Neural cell (in vitro differentiated cells): ENCODE measurements at regions not wholly inside any gene's neighbourhood (a gene's known extent, or its start where the extent isn't known, plus 50 kb on each side); places are given as distances from the start of the nearest gene placed in this dataset.

Experiments
- H2AFZ ChIP-seq: fragments of 200-600, 300-800 bp; sonication (generic), shearing (Covaris generic); 2 replicates; pipeline ENCODE4 v1.6.0; 2014; ENCODE audit warnings: low read depth, mild to moderate bottlenecking, antibody characterized with exemption, low read length, moderate library complexity
- H3F3A ChIP-seq: fragments of 200-600 bp; shearing (Covaris generic); 2 replicates; pipeline ENCODE4 v1.6.1; 2016; ENCODE audit warnings: mild to moderate bottlenecking, moderate library complexity, mixed read lengths, antibody characterized with exemption, low read length; ENCODE audit not compliant: insufficient read depth, poor library complexity, severe bottlenecking
- H3K27ac ChIP-seq: fragments of 200-600, 300-800 bp; sonication (generic), shearing (Covaris generic); 2 replicates; pipeline ENCODE4 v1.5.1; 2014; ENCODE audit warnings: mild to moderate bottlenecking, low read length, moderate library complexity
- H3K27me3 ChIP-seq: fragments of 300-800, 200-600 bp; sonication (generic), shearing (Covaris generic); 2 replicates; pipeline ENCODE4 v1.6.0; 2014; ENCODE audit warnings: mild to moderate bottlenecking, low read depth, low read length, moderate library complexity; ENCODE audit not compliant: insufficient read depth
- H3K36me3 ChIP-seq: fragments of 300-800, 200-600 bp; sonication (generic), shearing (Covaris generic); 2 replicates; pipeline ENCODE4 v1.5.1; 2014; ENCODE audit warnings: mild to moderate bottlenecking, antibody characterized with exemption, low read length, moderate library complexity; ENCODE audit not compliant: insufficient read depth
- H3K4me2 ChIP-seq: fragments of 300-800, 200-600 bp; sonication (generic), shearing (Covaris generic); 2 replicates; pipeline ENCODE4 v1.6.0; 2014; ENCODE audit warnings: mild to moderate bottlenecking, low read length
- H3K4me3 ChIP-seq: fragments of 300-800, 200-600 bp; sonication (generic), shearing (Covaris generic); 2 replicates; pipeline ENCODE4 v1.5.1; 2014; ENCODE audit warnings: mild to moderate bottlenecking, low read length, moderate library complexity
- H3K79me2 ChIP-seq: fragments of 200-600 bp; shearing (Covaris generic); replicated peaks from 2 replicates; pipeline ENCODE4 v1.6.0; 2014; ENCODE audit warnings: mild to moderate bottlenecking, low read length, moderate library complexity; ENCODE audit not compliant: insufficient read depth
- H3K9ac ChIP-seq: fragments of 300-800, 200-600 bp; sonication (generic), shearing (Covaris generic); 2 replicates; pipeline ENCODE4 v1.6.1; 2016; ENCODE audit warnings: mild to moderate bottlenecking, low read length, mixed read lengths
- H3K9me2 ChIP-seq: fragments of 200-600 bp; shearing (Covaris generic); 2 replicates; pipeline ENCODE4 v1.6.1; 2016; ENCODE audit warnings: mild to moderate bottlenecking, low read length, mixed read lengths; ENCODE audit not compliant: insufficient read depth
- H3K9me3 ChIP-seq: fragments of 200-600, 300-800 bp; sonication (generic), shearing (Covaris generic); 2 replicates; pipeline ENCODE4 v1.6.1; 2016; ENCODE audit warnings: mild to moderate bottlenecking, mixed run types, low read length, moderate library complexity, mixed read lengths
- H4K20me1 ChIP-seq: fragments of 200-600 bp; shearing (Covaris generic); 2 replicates; pipeline ENCODE4 v1.6.1; 2016; ENCODE audit warnings: mild to moderate bottlenecking, mixed run types; ENCODE audit not compliant: insufficient read depth
- CTCF ChIP-seq: fragments of 450-650 bp; IDR thresholded peaks from 2 replicates; pipeline ENCODE4 v1.5.1; 2014; ENCODE audit warnings: antibody characterized with exemption, mild to moderate bottlenecking, moderate library complexity; ENCODE audit not compliant: poor library complexity, severe bottlenecking
- EP300 ChIP-seq: fragments of 450-650 bp; conservative IDR thresholded peaks from 2 replicates; pipeline ENCODE4 v1.6.1; 2014; ENCODE audit warnings: antibody characterized with exemption, mild to moderate bottlenecking, moderate library complexity; ENCODE audit not compliant: poor library complexity, severe bottlenecking
- EZH2 ChIP-seq: fragments of 200-600, 300-800 bp; shearing (Covaris generic), sonication (generic); IDR thresholded peaks from 2 replicates; pipeline ENCODE4 v1.6.1; 2014; ENCODE audit warnings: antibody characterized with exemption, low read length, borderline replicate concordance, mild to moderate bottlenecking; ENCODE audit not compliant: insufficient read depth, poor library complexity, severe bottlenecking
- MXI1 ChIP-seq: fragments of 450-650 bp; conservative IDR thresholded peaks from 2 replicates; pipeline ENCODE4 v1.6.1; 2014; ENCODE audit warnings: antibody characterized with exemption, mild to moderate bottlenecking; ENCODE audit not compliant: poor library complexity, severe bottlenecking
- POLR2AphosphoS5 ChIP-seq: IDR thresholded peaks from 2 replicates; pipeline ENCODE4 v1.6.1; 2012
- RAD21 ChIP-seq: fragments of 450-650 bp; conservative IDR thresholded peaks from 2 replicates; pipeline ENCODE4 v1.6.1; 2014; ENCODE audit warnings: antibody characterized with exemption, mild to moderate bottlenecking, moderate library complexity
- REST ChIP-seq: IDR thresholded peaks from 2 replicates; pipeline ENCODE4 v1.6.1; 2012; ENCODE audit warnings: borderline replicate concordance
- SMC3 ChIP-seq: fragments of 450-650 bp; conservative IDR thresholded peaks from 2 replicates; pipeline ENCODE4 v1.6.1; 2014; ENCODE audit warnings: antibody characterized with exemption, mild to moderate bottlenecking, moderate library complexity; ENCODE audit not compliant: poor library complexity
- TAF1 ChIP-seq: IDR thresholded peaks from 2 replicates; pipeline ENCODE4 v1.6.1; 2012; ENCODE audit warnings: low read depth

GRCh38 chr17:34156741-34157589, 98.1 kb upstream of the CCL2 start:
- peak overlapping the region; percentile 57 for H3K4me2 ChIP-seq
- peak overlapping the region; percentile 71 for H3K4me3 ChIP-seq
- H3K9me2 ChIP-seq = no peaks in the 10 kb centered on the region
- no peaks in the 10 kb centered on the region for H3K79me2 ChIP-seq
- H4K20me1 ChIP-seq = no peaks in the 10 kb centered on the region
- H3K36me3 ChIP-seq = no peaks in the 10 kb centered on the region
- no peaks in the 10 kb centered on the region for H3F3A ChIP-seq
- no peak overlapping the region for H3K27ac ChIP-seq
- TF ChIP-seq POLR2AphosphoS5 (no peak), TAF1 (no peak), SMC3 (no peak), EP300 (no peak)
- no peaks in the 10 kb centered on the region for H3K9me3 ChIP-seq
- peaks cover 28% of the 10 kb centered on the region for H3K27me3 ChIP-seq
- H2AFZ ChIP-seq = peak overlapping the region; percentile 53
- H3K9ac ChIP-seq = peak overlapping the region; percentile 68

- H3K9ac ChIP-seq = no peak overlapping the region
- H2AFZ ChIP-seq = no peak overlapping the region
- H3K9me3 ChIP-seq = no peaks in the 10 kb centered on the region
- H3K4me2 ChIP-seq = no peak overlapping the region
- H4K20me1 ChIP-seq = no peaks in the 10 kb centered on the region
- H3K27me3 ChIP-seq = peaks cover 18% of the 10 kb centered on the region
- no peaks in the 10 kb centered on the region for H3F3A ChIP-seq
- no peak overlapping the region for H3K4me3 ChIP-seq
- H3K36me3 ChIP-seq = no peaks in the 10 kb centered on the region
- TF ChIP-seq REST (no peak), POLR2AphosphoS5 (no peak), TAF1 (no peak), EZH2 (no peak), CTCF (no peak), SMC3 (no peak), RAD21 (no peak), MXI1 (no peak), EP300 (no peak)
- H3K79me2 ChIP-seq = no peaks in the 10 kb centered on the region
- H3K9me2 ChIP-seq = no peaks in the 10 kb centered on the region
- no peak overlapping the region for H3K27ac ChIP-seq
These were observed 93.4 kb upstream of the CCL2 start for GRCh38 chr17:34161690-34162089.
